Ovary (tissue), 3 donors: ENCODE measurements at regions not wholly inside any gene's neighbourhood (a gene's known extent, or its start where the extent isn't known, plus 50 kb on each side); places are given as distances from the start of the nearest gene placed in this dataset.

Experiments used
- CTCF ChIP-seq, 3 donors: fragments of 450-650 bp in 2 of 3; fragments of 200-600 bp in 1 of 3; IDR thresholded peaks; one replicate each; pipeline versions ENCODE4 v1.5.1 to v1.8.0; 2016 to 2022; ENCODE audit warnings: antibody characterized with exemption in 3 of 3, mild to moderate bottlenecking in 1 of 3
- POLR2A ChIP-seq: fragments of 450-650 bp; IDR thresholded peaks from one replicate; pipeline ENCODE4 v1.6.1; 2017; ENCODE audit warnings: antibody characterized with exemption, mild to moderate bottlenecking, moderate library complexity
- donor health status: DM: no; HTN: no; CAD: no.

- TF ChIP-seq POLR2A (no peak), CTCF (IDR thresholded peaks at IDR 0.05) (no peak)
These were observed 68.7 kb downstream of the AIPL1 start for GRCh38 chr17:6366221-6366666.
